HepG2 (cell line): ENCODE measurements at regions not wholly inside any gene's neighbourhood (a gene's known extent, or its start where the extent isn't known, plus 50 kb on each side); places are given as distances from the start of the nearest gene placed in this dataset.

Experiments
- ATAC-seq: fragments of 200-7000 bp; cut with Tn5 transposase; 3 replicates; pipeline ENCODE4 v1.9.1; 2020; ENCODE audit warnings: mild to moderate bottlenecking, moderate library complexity
- BruUV-seq: library from RNA; stranded (reverse); fragments of 400-500 nt; replicated peaks from 2 replicates; lab custom pipeline; 2021; lab: Mats Ljungman, UMichigan
- CTCF ChIA-PET: fragments of 300-600 bp; formaldehyde crosslinking; extraction: SDS; loops from one replicate; lab custom pipeline; 2021; ENCODE audit warnings: low total read pairs, inconsistent platforms, low intra/inter-chr PET ratio; lab: Yijun Ruan, JAX
- POLR2A ChIA-PET: fragments of 350-600 bp; sonication (Branson Sonifier 250); formaldehyde crosslinking; loops from one replicate; lab custom pipeline; 2020; ENCODE audit warnings: antibody characterized with exemption, inconsistent platforms; lab: Yijun Ruan, JAX
- DNase-seq: peaks from one replicate; pipeline ENCODE4 v3.0.0-alpha.2; 2015; ENCODE audit warnings: low spot score
- FAIRE-seq: peaks from 3 replicates; lab custom pipeline; 2011; peaks lifted over from hg19 to GRCh38; lab: Jason Lieb, UNC
- H2AFZ ChIP-seq: one replicate; pipeline ENCODE4 v1.6.1; 2011; ENCODE audit warnings: low read length, inconsistent platforms
- H3K27ac ChIP-seq: fragments of 300-600 bp; 3 replicates; pipeline ENCODE4 v1.8.0; 2011; ENCODE audit warnings: mixed run types, mild to moderate bottlenecking, mixed read lengths, low read length, inconsistent platforms; ENCODE audit not compliant: insufficient read depth; ENCODE audit errors: extremely low read length
- H3K27me3 ChIP-seq, 2 experiments: fragments of 200-600 bp in 1 of 2; 2 replicates in 1 of 2; 3 replicates in 1 of 2; pipeline versions ENCODE4 v1.6.0 to v1.8.0; 2011; ENCODE audit warnings: low read length in 2 of 2, mild to moderate bottlenecking in 2 of 2, moderate library complexity in 2 of 2, inconsistent platforms in 1 of 2; ENCODE audit not compliant: insufficient read depth in 2 of 2, control insufficient read depth in 1 of 2
- H3K36me3 ChIP-seq, 2 experiments: fragments of 200-600 bp in 1 of 2; replicated peaks in 1 of 2; 2 replicates in 1 of 2; 3 replicates in 1 of 2; pipeline versions ENCODE4 v1.5.1 to v1.8.0; 2011; ENCODE audit warnings: low read length in 2 of 2, inconsistent platforms in 1 of 2; ENCODE audit not compliant: insufficient read depth in 2 of 2, control insufficient read depth in 1 of 2
- H3K4me1 ChIP-seq: 2 replicates; pipeline ENCODE4 v1.5.1; 2012; ENCODE audit warnings: low read length, inconsistent platforms; ENCODE audit not compliant: insufficient read depth
- H3K4me2 ChIP-seq: 2 replicates; pipeline ENCODE4 v1.6.0; 2011; ENCODE audit warnings: low read depth, low read length, inconsistent platforms
- H3K4me3 ChIP-seq, 3 experiments: fragments of 200-600 bp in 1 of 3; sonication (generic), shearing (Covaris generic) in 1 of 3; replicated peaks in 1 of 3; 2 replicates each; pipeline ENCODE4 v1.5.1; 2011 to 2016; ENCODE audit warnings: low read length in 3 of 3, inconsistent platforms in 2 of 3, low read depth in 2 of 3, mild to moderate bottlenecking in 2 of 3, control low read depth in 1 of 3, mixed read lengths in 1 of 3; ENCODE audit not compliant: insufficient read depth in 1 of 3
- H3K79me2 ChIP-seq: one replicate; pipeline ENCODE4 v1.6.1; 2011; ENCODE audit warnings: low read length, inconsistent platforms; ENCODE audit not compliant: insufficient read depth
- H3K9ac ChIP-seq: 2 replicates; pipeline ENCODE4 v1.6.0; 2011; ENCODE audit warnings: mild to moderate bottlenecking, low read depth, low read length, inconsistent platforms; ENCODE audit not compliant: insufficient read depth
- H3K9me3 ChIP-seq: 2 replicates; pipeline ENCODE4 v1.5.1; 2012; ENCODE audit warnings: mild to moderate bottlenecking, low read length
- H4K20me1 ChIP-seq: 2 replicates; pipeline ENCODE4 v1.6.0; 2011; ENCODE audit warnings: inconsistent platforms, mild to moderate bottlenecking, low read length, moderate library complexity; ENCODE audit not compliant: insufficient read depth
- BCL6 ChIP-seq: IDR thresholded peaks from 2 replicates; pipeline ENCODE4 v1.6.1; 2016; ENCODE audit warnings: missing genetic modification reagents, missing compliant biosample characterization
- CHD4 ChIP-seq: fragments of 200-600 bp; sonication (generic); IDR thresholded peaks from 2 replicates; pipeline ENCODE4 v1.7.0; 2017; ENCODE audit warnings: mild to moderate bottlenecking, low read length, borderline replicate concordance
- EED ChIP-seq: sonication (generic); formaldehyde crosslinking; IDR thresholded peaks from 2 replicates; pipeline ENCODE4 v1.5.0; 2020; ENCODE audit warnings: mild to moderate bottlenecking, missing genetic modification reagents
- FOXA1 ChIP-seq, 2 experiments: fragments of 450-650 bp in 1 of 2; sonication (generic) in 1 of 2; formaldehyde crosslinking in 1 of 2; IDR thresholded peaks; 2 replicates each; pipeline versions ENCODE4 v1.4.0 to v1.6.1; 2016 to 2020; ENCODE audit warnings: missing genetic modification reagents in 1 of 2
- HDAC2 ChIP-seq: sonication (generic); formaldehyde crosslinking; IDR thresholded peaks from 2 replicates; pipeline ENCODE4 v1.4.0; 2020; ENCODE audit warnings: missing genetic modification reagents
- HNF4A ChIP-seq: sonication (generic); formaldehyde crosslinking; IDR thresholded peaks from 2 replicates; pipeline ENCODE4 v1.4.0; 2020; ENCODE audit warnings: missing genetic modification reagents
- KAT8 ChIP-seq: IDR thresholded peaks from 2 replicates; pipeline ENCODE4 v1.6.1; 2016; ENCODE audit warnings: missing genetic modification reagents, missing compliant biosample characterization
- KDM1A ChIP-seq: IDR thresholded peaks from 2 replicates; pipeline ENCODE4 v1.6.1; 2016; ENCODE audit warnings: missing compliant biosample characterization
- MXD4 ChIP-seq: IDR thresholded peaks from 2 replicates; pipeline ENCODE4 v1.6.1; 2016; ENCODE audit warnings: mild to moderate bottlenecking, missing biosample characterization, missing genetic modification reagents
- RCOR2 ChIP-seq: IDR thresholded peaks from 2 replicates; pipeline ENCODE4 v1.6.1; 2016; ENCODE audit warnings: missing biosample characterization, missing genetic modification reagents
- ZMYM3 ChIP-seq: sonication (generic); formaldehyde crosslinking; IDR thresholded peaks from 2 replicates; pipeline ENCODE4 v1.5.1; 2020; ENCODE audit warnings: mild to moderate bottlenecking, missing genetic modification reagents
- ZNF17 ChIP-seq: sonication (generic); formaldehyde crosslinking; IDR thresholded peaks from 2 replicates; pipeline ENCODE4 v1.5.0; 2020; ENCODE audit warnings: mild to moderate bottlenecking, missing genetic modification reagents
- ZNF691 ChIP-seq: sonication (generic); formaldehyde crosslinking; IDR thresholded peaks from 2 replicates; pipeline ENCODE4 v1.4.0; 2020; ENCODE audit warnings: missing genetic modification reagents, low read depth, mild to moderate bottlenecking, borderline replicate concordance
- ZNF841 ChIP-seq: sonication (generic); formaldehyde crosslinking; IDR thresholded peaks from 2 replicates; pipeline ENCODE4 v1.8.1; 2023; ENCODE audit warnings: missing genetic modification reagents, borderline replicate concordance
- WGBS: methylation state at CpG from one replicate; pipeline ENCODE4 v1.1.6; 2017; ENCODE audit warnings: low lambda C conversion rate; 5-methylcytosine and 5-hydroxymethylcytosine counted together
- in situ Hi-C: cut with HindIII; loops from 2 replicates; pipeline ENCODE4 v1.10.0; 2017; ENCODE audit warnings: low pct_unique_long_range_greater_than_20kb; ENCODE audit not compliant: extremely low pct_ligation_motif_present
- intact Hi-C: fragments of 100-400 bp; cut with micrococcal nuclease; formaldehyde crosslinking; loops from one replicate; pipeline ENCODE4 v1.10.0; 2022; ENCODE audit not compliant: unreplicated experiment
- TF ChIP-seq, protein P1 (sequence below): sonication (generic); formaldehyde crosslinking; IDR thresholded peaks from 2 replicates; pipeline ENCODE4 v1.5.1; 2020; ENCODE audit warnings: missing genetic modification reagents, mild to moderate bottlenecking, borderline replicate concordance
- TF ChIP-seq, protein P2 (sequence below): sonication (generic); formaldehyde crosslinking; IDR thresholded peaks from 2 replicates; pipeline ENCODE4; 2020; ENCODE audit warnings: missing genetic modification reagents, mild to moderate bottlenecking, borderline replicate concordance

GRCh38 chr5:96196407-96196806 is 234.8 kb upstream of the ELL2 start:
- in situ Hi-C loops: no loop called here
- no peaks in the 10 kb centered on the region for H3K79me2 ChIP-seq
- no peaks in the 10 kb centered on the region for H3K9me3 ChIP-seq
- no peaks in the 10 kb centered on the region for H4K20me1 ChIP-seq
- no TSS peak for BruUV-seq
- H3K27ac ChIP-seq: peak overlapping the region; percentile 40
- no peaks in the 10 kb centered on the region for H3K36me3 ChIP-seq
- no peak overlapping the region for H3K9ac ChIP-seq
- ChIA-PET POLR2A (no interaction called here), CTCF (no interaction called here)
- TF ChIP-seq ZMYM3 (CRISPR knock-in tag) (peak; percentile 83), HDAC2 (CRISPR knock-in tag) (0 out of 2 replicates have a peak, but pooled peaks have one; percentile 20), CHD4 (peak; percentile 94), ZNF841 (CRISPR knock-in tag) (no peak), FOXA1 (IDR thresholded peaks at IDR 0.05) (0 out of 2 replicates have a peak, but pooled peaks have one; percentile 50), FOXA1 (CRISPR knock-in tag; IDR thresholded peaks at IDR 0.05) (no peak), RCOR2 (peak; percentile 88; the same call in 1 of the 2 replicates), ZNF691 (CRISPR knock-in tag) (0 out of 2 replicates have a peak, but pooled peaks have one; percentile 23), HNF4A (CRISPR knock-in tag) (no peak), MXD4 (CRISPR knock-in tag) (no peak), KAT8 (CRISPR knock-in tag) (0 out of 2 replicates have a peak, but pooled peaks have one; percentile 12), EED (CRISPR knock-in tag) (no peak), BCL6 (CRISPR knock-in tag) (no peak), KDM1A (CRISPR knock-in tag) (peak; percentile 87), ZNF17 (no peak)
- TF ChIP-seq, protein P1, sequence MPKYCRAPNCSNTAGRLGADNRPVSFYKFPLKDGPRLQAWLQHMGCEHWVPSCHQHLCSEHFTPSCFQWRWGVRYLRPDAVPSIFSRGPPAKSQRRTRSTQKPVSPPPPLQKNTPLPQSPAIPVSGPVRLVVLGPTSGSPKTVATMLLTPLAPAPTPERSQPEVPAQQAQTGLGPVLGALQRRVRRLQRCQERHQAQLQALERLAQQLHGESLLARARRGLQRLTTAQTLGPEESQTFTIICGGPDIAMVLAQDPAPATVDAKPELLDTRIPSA (CRISPR knock-in tag): no peak
- TF ChIP-seq, protein P2, sequence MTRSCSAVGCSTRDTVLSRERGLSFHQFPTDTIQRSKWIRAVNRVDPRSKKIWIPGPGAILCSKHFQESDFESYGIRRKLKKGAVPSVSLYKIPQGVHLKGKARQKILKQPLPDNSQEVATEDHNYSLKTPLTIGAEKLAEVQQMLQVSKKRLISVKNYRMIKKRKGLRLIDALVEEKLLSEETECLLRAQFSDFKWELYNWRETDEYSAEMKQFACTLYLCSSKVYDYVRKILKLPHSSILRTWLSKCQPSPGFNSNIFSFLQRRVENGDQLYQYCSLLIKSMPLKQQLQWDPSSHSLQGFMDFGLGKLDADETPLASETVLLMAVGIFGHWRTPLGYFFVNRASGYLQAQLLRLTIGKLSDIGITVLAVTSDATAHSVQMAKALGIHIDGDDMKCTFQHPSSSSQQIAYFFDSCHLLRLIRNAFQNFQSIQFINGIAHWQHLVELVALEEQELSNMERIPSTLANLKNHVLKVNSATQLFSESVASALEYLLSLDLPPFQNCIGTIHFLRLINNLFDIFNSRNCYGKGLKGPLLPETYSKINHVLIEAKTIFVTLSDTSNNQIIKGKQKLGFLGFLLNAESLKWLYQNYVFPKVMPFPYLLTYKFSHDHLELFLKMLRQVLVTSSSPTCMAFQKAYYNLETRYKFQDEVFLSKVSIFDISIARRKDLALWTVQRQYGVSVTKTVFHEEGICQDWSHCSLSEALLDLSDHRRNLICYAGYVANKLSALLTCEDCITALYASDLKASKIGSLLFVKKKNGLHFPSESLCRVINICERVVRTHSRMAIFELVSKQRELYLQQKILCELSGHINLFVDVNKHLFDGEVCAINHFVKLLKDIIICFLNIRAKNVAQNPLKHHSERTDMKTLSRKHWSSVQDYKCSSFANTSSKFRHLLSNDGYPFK (CRISPR knock-in tag): no peak
- no peak overlapping the region for H2AFZ ChIP-seq
- H3K4me2 ChIP-seq: no peak overlapping the region
- intact Hi-C loops: no loop called here
- H3K4me3 ChIP-seq: no peak overlapping the region
- FAIRE-seq: no peak
- ATAC-seq: no peak
- DNase-seq: no peak
- H3K27me3 ChIP-seq: no peaks in the 10 kb centered on the region
- H3K4me1 ChIP-seq: peaks cover 82% of the 10 kb centered on the region
- 88% methylated on average over 4 of the region's 4 CpGs for whole genome bisulfite sequencing
